ENCODE measurements at regions not wholly inside any gene's neighbourhood (a gene's known extent, or its start where the extent isn't known, plus 50 kb on each side); places are given as distances from the start of the nearest gene placed in this dataset.

GRCh38 chr11:134670961-134671370 lies 258.9 kb upstream of the B3GAT1 start:
- H3K4me3 Mint-ChIP-seq: no peak overlapping the region
- DNase-seq (no peak), ATAC-seq (ENCODE audit: low read depth) (no peak)
- ChIA-PET POLR2A (no interaction called here), CTCF (no interaction called here)
- H3K4me1 Mint-ChIP-seq: no peaks in the 10 kb centered on the region
- H3K36me3 Mint-ChIP-seq (ENCODE audit: low read depth): no peaks in the 10 kb centered on the region
- H3K9me3 Mint-ChIP-seq: peaks cover 2% of the 10 kb centered on the region
- peaks cover 3% of the 10 kb centered on the region for H3K27me3 Mint-ChIP-seq
- no peak for TF ChIP-seq CTCF (IDR thresholded peaks at IDR 0.05)
- no peak overlapping the region for H3K27ac Mint-ChIP-seq
- intact Hi-C loops (cut with micrococcal nuclease): no loop called here

- Mint-ChIP-seq H3K27me3 (peaks cover 3% of the 10 kb centered on the region), H3K27ac (no peak overlapping the region), H3K4me1 (no peaks in the 10 kb centered on the region), H3K9me3 (peaks cover 2% of the 10 kb centered on the region), H3K4me3 (no peak overlapping the region), H3K36me3 (ENCODE audit: low read depth) (no peaks in the 10 kb centered on the region)
- CTCF ChIA-PET: no interaction called here
- no peak for DNase-seq
- intact Hi-C loops (cut with micrococcal nuclease): no loop called here
- no peak for TF ChIP-seq CTCF (IDR thresholded peaks at IDR 0.05)
- POLR2A ChIA-PET: no interaction called here
- no peak for ATAC-seq (ENCODE audit: low read depth)
Measured at GRCh38 chr11:134670247-134670782, 258.3 kb upstream of the B3GAT1 start.

- intact Hi-C loops (cut with micrococcal nuclease): no loop called here
- H3K4me1 Mint-ChIP-seq: no peaks in the 10 kb centered on the region
- peaks cover 3% of the 10 kb centered on the region for H3K27me3 Mint-ChIP-seq
- DNase-seq: no peak
- H3K4me3 Mint-ChIP-seq: no peak overlapping the region
- H3K27ac Mint-ChIP-seq: no peak overlapping the region
- ChIA-PET CTCF (no interaction called here), POLR2A (no interaction called here)
- ATAC-seq (ENCODE audit: low read depth): no peak
- H3K9me3 Mint-ChIP-seq: peaks cover 2% of the 10 kb centered on the region
- no peaks in the 10 kb centered on the region for H3K36me3 Mint-ChIP-seq (ENCODE audit: low read depth)
- TF ChIP-seq CTCF (IDR thresholded peaks at IDR 0.05): no peak
Measured at GRCh38 chr11:134669796-134670195, 257.8 kb upstream of the B3GAT1 start.

- TF ChIP-seq CTCF (IDR thresholded peaks at IDR 0.05): no peak
- ATAC-seq (ENCODE audit: low read depth): no peak
- H3K27me3 Mint-ChIP-seq: peaks cover 3% of the 10 kb centered on the region
- ChIA-PET POLR2A (no interaction called here), CTCF (no interaction called here)
- intact Hi-C loops (cut with micrococcal nuclease): no loop called here
- no peak for DNase-seq
- H3K27ac Mint-ChIP-seq: no peak overlapping the region
- no peaks in the 10 kb centered on the region for H3K4me1 Mint-ChIP-seq
- no peaks in the 10 kb centered on the region for H3K36me3 Mint-ChIP-seq (ENCODE audit: low read depth)
- H3K4me3 Mint-ChIP-seq: no peak overlapping the region
- H3K9me3 Mint-ChIP-seq: peaks cover 2% of the 10 kb centered on the region
Measured at GRCh38 chr11:134668796-134669195, 256.8 kb upstream of the B3GAT1 start.

DNA sequence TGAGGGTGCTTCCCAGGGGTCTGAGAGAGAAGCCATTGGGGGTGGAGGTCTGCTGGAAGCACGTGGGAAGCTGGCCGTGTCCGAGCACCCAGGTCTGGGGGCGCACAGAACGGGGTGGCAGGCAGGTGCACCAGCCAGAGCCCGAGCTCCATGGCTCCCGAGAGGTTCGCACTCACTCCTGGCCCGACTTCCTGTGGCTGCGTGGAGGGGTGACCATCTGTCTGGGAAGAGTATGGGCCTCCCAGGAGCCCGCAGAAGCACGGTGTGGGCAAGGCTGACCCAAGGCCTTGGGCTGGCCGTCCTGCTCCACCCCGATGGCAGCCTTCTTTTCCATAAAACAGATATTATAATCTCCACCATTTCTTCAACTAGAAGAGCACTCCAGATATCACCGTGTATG lies 256.0 kb upstream of the B3GAT1 start:
- Mint-ChIP-seq H3K9me3 (peaks cover 2% of the 10 kb centered on the region), H3K4me3 (no peak overlapping the region), H3K27ac (no peak overlapping the region), H3K4me1 (no peaks in the 10 kb centered on the region), H3K36me3 (ENCODE audit: low read depth) (no peaks in the 10 kb centered on the region), H3K27me3 (peaks cover 3% of the 10 kb centered on the region)
- ChIA-PET CTCF (no interaction called here), POLR2A (no interaction called here)
- ATAC-seq (ENCODE audit: low read depth) (no peak), DNase-seq (no peak)
- TF ChIP-seq CTCF (IDR thresholded peaks at IDR 0.05): no peak
- intact Hi-C loops (cut with micrococcal nuclease): no loop called here
